Fibroblast of gingiva (primary cell): ENCODE measurements at regions not wholly inside any gene's neighbourhood (a gene's known extent, or its start where the extent isn't known, plus 50 kb on each side); places are given as distances from the start of the nearest gene placed in this dataset.

Experiments used
- DNase-seq: peaks from one replicate; pipeline ENCODE4 v3.0.0-alpha.2; 2011; ENCODE audit warnings: low read depth

- DNase-seq: no peak
Observed at GRCh38 chr4:64584125-64584524, 174.9 kb upstream of the TECRL start.

GRCh38 chr4:64582492-64582891, 173.2 kb upstream of the TECRL start:
- DNase-seq: no peak

GRCh38 chr4:64581422-64581821, 172.2 kb upstream of the TECRL start:
- DNase-seq: no peak

GRCh38 chr4:64564126-64564525, 154.9 kb upstream of the TECRL start:
- no peak for DNase-seq

- DNase-seq: no peak
Observed at GRCh38 chr4:64559571-64559970, 150.3 kb upstream of the TECRL start.

GRCh38 chr4:64551125-64551524, 141.9 kb upstream of the TECRL start:
- no peak for DNase-seq

- DNase-seq: no peak
Observed at GRCh38 chr4:64545593-64545992, 136.3 kb upstream of the TECRL start.

GRCh38 chr4:64539234-64539849, 130.1 kb upstream of the TECRL start:
- peak; percentile 11 for DNase-seq

GRCh38 chr4:64538219-64538618, 129.0 kb upstream of the TECRL start:
- no peak for DNase-seq

GRCh38 chr4:64533637-64534036, 124.4 kb upstream of the TECRL start:
- no peak for DNase-seq

GRCh38 chr4:64533159-64533558, 123.9 kb upstream of the TECRL start:
- DNase-seq: no peak

GRCh38 chr4:64520421-64520820, 111.2 kb upstream of the TECRL start:
- DNase-seq: no peak

GRCh38 chr4:64518600-64518999, 109.3 kb upstream of the TECRL start:
- no peak for DNase-seq

GRCh38 chr4:64516176-64516575, 106.9 kb upstream of the TECRL start:
- DNase-seq: no peak

- DNase-seq: no peak
Observed at GRCh38 chr4:64508089-64508488, 98.8 kb upstream of the TECRL start.

GRCh38 chr4:64503945-64504675, 94.9 kb upstream of the TECRL start:
- DNase-seq: no peak

GRCh38 chr4:64503416-64503815, 94.2 kb upstream of the TECRL start:
- no peak for DNase-seq

- DNase-seq: no peak
Observed at GRCh38 chr4:64497491-64497890, 88.2 kb upstream of the TECRL start.

GRCh38 chr4:64495946-64496345, 86.7 kb upstream of the TECRL start:
- no peak for DNase-seq

GRCh38 chr4:64489628-64490027, 80.4 kb upstream of the TECRL start:
- DNase-seq: no peak

- DNase-seq: no peak
Observed at GRCh38 chr4:64479338-64479737, 70.1 kb upstream of the TECRL start.

- no peak for DNase-seq
Observed at GRCh38 chr4:64477127-64477526, 67.9 kb upstream of the TECRL start.

GRCh38 chr4:64465263-64465662, 56.0 kb upstream of the TECRL start:
- no peak for DNase-seq

- no peak for DNase-seq
Observed at GRCh38 chr4:64464581-64464980, 55.3 kb upstream of the TECRL start.
